ENCODE measurements at regions not wholly inside any gene's neighbourhood (a gene's known extent, or its start where the extent isn't known, plus 50 kb on each side); places are given as distances from the start of the nearest gene placed in this dataset.

GRCh38 chr9:86470326-86470725 lies 116.1 kb upstream of the TUT7 start:
- DNase-seq = no peak

- DNase-seq = no peak
Observed at GRCh38 chr9:86469476-86470250, 115.5 kb upstream of the TUT7 start.

- no peak for DNase-seq
Observed at GRCh38 chr9:86464242-86464641, 110.0 kb upstream of the TUT7 start.

- no peak for DNase-seq
Observed at GRCh38 chr9:86460216-86461002, 106.2 kb upstream of the TUT7 start.

GRCh38 chr9:86459599-86460155 lies 105.5 kb upstream of the TUT7 start:
- no peak for DNase-seq

GRCh38 chr9:86459191-86459590 lies 105.0 kb upstream of the TUT7 start:
- DNase-seq = no peak

GRCh38 chr9:86458191-86458855 lies 104.1 kb upstream of the TUT7 start:
- no peak for DNase-seq

GRCh38 chr9:86456416-86456815 lies 102.2 kb upstream of the TUT7 start:
- DNase-seq = no peak

GRCh38 chr9:86454701-86455615 lies 100.7 kb upstream of the TUT7 start:
- DNase-seq = no peak

- DNase-seq = no peak
Observed at GRCh38 chr9:86452201-86452828, 98.1 kb upstream of the TUT7 start.

- no peak for DNase-seq
Observed at GRCh38 chr9:86449246-86449645, 95.0 kb upstream of the TUT7 start.

GRCh38 chr9:86445671-86446070 lies 91.5 kb upstream of the TUT7 start:
- DNase-seq = no peak

- no peak for DNase-seq
Observed at GRCh38 chr9:86443992-86444391, 89.8 kb upstream of the TUT7 start.

GRCh38 chr9:86434039-86434726 lies 80.0 kb upstream of the TUT7 start:
- no peak for DNase-seq

GRCh38 chr9:86424251-86424891 lies 70.2 kb upstream of the TUT7 start:
- DNase-seq = no peak

- DNase-seq = no peak
Observed at GRCh38 chr9:86413971-86414880, 60.0 kb upstream of the TUT7 start.

- DNase-seq = no peak
Observed at GRCh38 chr9:86410281-86410680, 56.1 kb upstream of the TUT7 start.

- no peak for DNase-seq
Observed at GRCh38 chr9:86408121-86408520, 53.9 kb upstream of the TUT7 start.

- no peak for DNase-seq
Observed at GRCh38 chr9:86407022-86407421, 52.8 kb upstream of the TUT7 start.

- no peak for DNase-seq
Observed at GRCh38 chr9:86406366-86406765, 52.2 kb upstream of the TUT7 start.
